ENCODE measurements at regions not wholly inside any gene's neighbourhood (a gene's known extent, or its start where the extent isn't known, plus 50 kb on each side); places are given as distances from the start of the nearest gene placed in this dataset.
A peak's percentile ranks its signal among the peaks of the same experiment; 100 is the strongest.

DNA sequence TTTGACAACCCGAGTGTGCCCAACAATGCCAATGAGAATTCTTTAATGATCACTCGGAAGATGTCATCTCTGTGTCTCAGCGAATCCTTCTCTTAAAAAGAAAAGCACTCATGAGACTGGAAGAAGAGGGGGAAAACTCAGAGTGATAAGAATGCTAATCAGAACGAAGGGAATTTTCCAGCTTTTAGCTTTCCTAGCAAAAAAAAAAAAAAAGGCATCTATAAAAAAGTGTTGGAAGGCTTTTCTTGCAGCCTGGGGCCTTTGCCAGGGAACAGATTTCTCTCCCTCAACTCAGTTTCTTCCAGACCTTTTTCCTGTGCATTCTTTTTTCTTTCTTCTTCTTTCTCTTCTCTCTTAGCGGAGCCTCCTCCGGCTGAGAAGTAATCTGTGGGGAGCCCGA lies 80.5 kb upstream of the NEO1 start:
- TF ChIP-seq, protein P1, sequence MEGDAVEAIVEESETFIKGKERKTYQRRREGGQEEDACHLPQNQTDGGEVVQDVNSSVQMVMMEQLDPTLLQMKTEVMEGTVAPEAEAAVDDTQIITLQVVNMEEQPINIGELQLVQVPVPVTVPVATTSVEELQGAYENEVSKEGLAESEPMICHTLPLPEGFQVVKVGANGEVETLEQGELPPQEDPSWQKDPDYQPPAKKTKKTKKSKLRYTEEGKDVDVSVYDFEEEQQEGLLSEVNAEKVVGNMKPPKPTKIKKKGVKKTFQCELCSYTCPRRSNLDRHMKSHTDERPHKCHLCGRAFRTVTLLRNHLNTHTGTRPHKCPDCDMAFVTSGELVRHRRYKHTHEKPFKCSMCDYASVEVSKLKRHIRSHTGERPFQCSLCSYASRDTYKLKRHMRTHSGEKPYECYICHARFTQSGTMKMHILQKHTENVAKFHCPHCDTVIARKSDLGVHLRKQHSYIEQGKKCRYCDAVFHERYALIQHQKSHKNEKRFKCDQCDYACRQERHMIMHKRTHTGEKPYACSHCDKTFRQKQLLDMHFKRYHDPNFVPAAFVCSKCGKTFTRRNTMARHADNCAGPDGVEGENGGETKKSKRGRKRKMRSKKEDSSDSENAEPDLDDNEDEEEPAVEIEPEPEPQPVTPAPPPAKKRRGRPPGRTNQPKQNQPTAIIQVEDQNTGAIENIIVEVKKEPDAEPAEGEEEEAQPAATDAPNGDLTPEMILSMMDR (conservative IDR thresholded peaks at IDR 0.05): no peak
- H3K4me3 Mint-ChIP-seq: peak overlapping the region; percentile 48
- H3K9me3 Mint-ChIP-seq: no peaks in the 10 kb centered on the region
- H3K27ac Mint-ChIP-seq: peak overlapping the region; percentile 25
- DNase-seq (ENCODE audit: extremely low spot score, unreplicated experiment): no peak
- no peaks in the 10 kb centered on the region for H3K36me3 Mint-ChIP-seq
- no peaks in the 10 kb centered on the region for H3K27me3 Mint-ChIP-seq
- peaks cover 41% of the 10 kb centered on the region for H3K4me1 Mint-ChIP-seq (ENCODE audit: unreplicated experiment)

DNA sequence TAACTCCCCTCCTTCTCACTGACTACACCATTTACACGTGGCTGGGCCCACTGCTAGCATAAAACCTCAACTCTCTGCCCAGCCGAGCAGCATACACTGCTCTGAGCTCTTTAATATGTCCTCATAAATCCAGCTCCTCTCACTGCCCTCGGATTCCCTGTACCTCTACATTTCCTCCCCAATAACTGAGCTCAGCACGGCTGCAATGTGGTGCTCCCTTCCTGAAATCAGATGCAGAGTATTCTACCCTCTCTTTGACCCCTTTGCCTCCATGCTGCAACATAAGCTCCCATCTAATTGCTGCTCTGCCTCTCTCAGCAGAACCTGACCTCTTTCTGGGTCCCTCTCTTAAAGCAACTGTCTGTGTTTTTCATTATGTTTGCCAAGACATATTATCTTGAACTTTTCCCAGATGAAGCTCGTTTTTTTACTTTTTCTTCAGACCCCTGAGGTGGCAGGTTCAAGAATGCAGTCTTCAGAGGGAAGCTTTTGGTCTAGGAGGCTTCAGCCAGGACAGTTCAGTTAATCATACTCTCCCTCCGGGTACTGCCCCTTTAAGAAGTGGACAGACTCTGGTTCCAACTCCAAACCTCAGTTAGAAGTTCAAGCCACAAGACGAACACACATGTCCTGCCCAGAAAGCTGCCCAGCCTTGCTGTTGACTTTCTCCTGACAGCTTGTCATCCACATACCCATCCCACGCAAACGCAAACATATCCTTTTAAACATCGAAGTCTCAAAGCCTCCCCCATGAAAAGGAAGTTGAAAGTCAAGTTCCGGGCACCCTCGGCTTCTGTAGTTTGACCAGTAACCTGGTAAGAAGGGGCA lies 81.1 kb upstream of the NEO1 start:
- no peaks in the 10 kb centered on the region for H3K9me3 Mint-ChIP-seq
- H3K36me3 Mint-ChIP-seq: no peaks in the 10 kb centered on the region
- H3K27me3 Mint-ChIP-seq: no peaks in the 10 kb centered on the region
- H3K27ac Mint-ChIP-seq: peak overlapping the region; percentile 25
- peaks cover 41% of the 10 kb centered on the region for H3K4me1 Mint-ChIP-seq (ENCODE audit: unreplicated experiment)
- no peak for DNase-seq (ENCODE audit: extremely low spot score, unreplicated experiment)
- peak overlapping the region; percentile 48 for H3K4me3 Mint-ChIP-seq
- TF ChIP-seq, protein P1 (conservative IDR thresholded peaks at IDR 0.05): no peak

DNA sequence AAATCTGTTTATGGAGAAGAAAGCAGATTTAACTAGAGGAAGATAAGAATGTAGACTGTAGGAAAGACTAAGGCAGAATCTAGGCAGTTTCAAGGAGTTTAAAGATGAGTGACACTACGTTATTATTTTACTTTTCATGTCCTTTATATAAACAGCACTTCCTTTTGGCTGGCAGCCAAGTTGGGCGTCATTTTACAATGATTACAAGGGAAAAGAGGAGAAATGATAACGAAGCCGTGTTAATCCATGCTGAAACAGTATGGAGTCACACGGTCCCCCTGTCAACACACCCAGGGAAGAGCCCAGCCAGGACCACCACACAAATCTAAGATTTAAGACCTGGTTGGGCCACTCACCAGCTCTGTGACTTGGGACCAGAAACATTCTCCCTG lies 83.7 kb upstream of the NEO1 start:
- H3K27me3 Mint-ChIP-seq: no peaks in the 10 kb centered on the region
- H3K4me1 Mint-ChIP-seq (ENCODE audit: unreplicated experiment): peaks cover 41% of the 10 kb centered on the region
- TF ChIP-seq, protein P1 (conservative IDR thresholded peaks at IDR 0.05): no peak
- no peak overlapping the region for H3K4me3 Mint-ChIP-seq
- no peak for DNase-seq (ENCODE audit: extremely low spot score, unreplicated experiment)
- H3K9me3 Mint-ChIP-seq: peaks cover 8% of the 10 kb centered on the region
- H3K27ac Mint-ChIP-seq: no peak overlapping the region
- H3K36me3 Mint-ChIP-seq: no peaks in the 10 kb centered on the region

DNA sequence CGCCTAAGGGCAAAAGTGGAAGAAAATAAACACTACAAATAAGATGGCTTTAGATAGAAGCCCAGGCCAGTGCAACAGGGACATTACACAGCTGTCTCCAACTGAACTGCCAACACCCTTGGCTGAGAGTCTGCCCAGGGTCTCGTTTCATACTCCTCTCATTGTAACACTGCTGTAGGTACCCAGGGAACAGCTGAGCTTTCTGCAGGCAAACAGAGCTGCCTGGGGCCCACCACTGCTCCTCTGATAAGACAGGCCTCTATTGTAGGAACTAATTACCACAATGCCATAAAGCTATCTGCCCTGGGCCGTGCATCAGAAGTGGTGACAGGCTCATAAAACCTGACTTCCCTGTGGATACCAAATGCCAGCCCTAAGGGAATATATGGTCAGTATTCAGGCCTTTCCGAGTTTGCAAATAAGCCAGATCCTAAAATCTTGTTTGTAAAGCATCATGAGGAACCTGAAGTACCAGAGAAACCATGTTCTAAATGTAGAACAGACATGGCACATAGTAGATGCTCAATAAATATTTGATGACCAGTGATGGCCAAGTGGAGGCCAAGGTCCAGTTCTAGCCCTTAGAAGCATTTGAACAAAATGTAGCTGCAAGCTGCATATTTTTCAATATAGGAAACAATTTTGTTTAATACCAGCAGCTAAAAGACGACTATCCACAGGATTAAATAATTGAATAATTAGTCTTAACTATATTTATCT lies 84.3 kb upstream of the NEO1 start:
- no peaks in the 10 kb centered on the region for H3K27me3 Mint-ChIP-seq
- peaks cover 41% of the 10 kb centered on the region for H3K4me1 Mint-ChIP-seq (ENCODE audit: unreplicated experiment)
- no peak overlapping the region for H3K27ac Mint-ChIP-seq
- TF ChIP-seq, protein P1 (conservative IDR thresholded peaks at IDR 0.05): no peak
- DNase-seq (ENCODE audit: extremely low spot score, unreplicated experiment): no peak
- peaks cover 9% of the 10 kb centered on the region for H3K9me3 Mint-ChIP-seq
- H3K36me3 Mint-ChIP-seq: no peaks in the 10 kb centered on the region
- no peak overlapping the region for H3K4me3 Mint-ChIP-seq

DNA sequence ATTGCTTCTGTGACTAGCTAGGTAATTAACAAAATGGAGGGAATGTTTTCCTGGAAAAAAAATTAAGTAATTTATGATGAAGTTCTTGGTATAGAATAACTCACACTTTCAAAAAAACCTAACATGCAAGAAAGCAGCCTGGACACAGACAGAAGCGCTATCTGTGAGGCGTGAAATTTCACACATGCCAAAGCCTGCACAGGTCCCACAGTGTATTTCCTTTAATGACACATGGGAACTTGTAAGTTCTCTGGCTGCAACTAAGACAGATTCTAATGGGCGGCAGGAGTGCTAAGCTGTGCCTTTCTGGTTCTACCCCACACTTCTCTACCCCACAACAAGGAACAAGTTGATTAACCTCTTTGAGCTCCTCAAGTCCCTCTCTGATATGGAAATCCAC lies 84.9 kb upstream of the NEO1 start:
- H3K27ac Mint-ChIP-seq: no peak overlapping the region
- TF ChIP-seq, protein P1 (conservative IDR thresholded peaks at IDR 0.05): no peak
- peaks cover 9% of the 10 kb centered on the region for H3K9me3 Mint-ChIP-seq
- H3K36me3 Mint-ChIP-seq: no peaks in the 10 kb centered on the region
- no peak for DNase-seq (ENCODE audit: extremely low spot score, unreplicated experiment)
- H3K4me3 Mint-ChIP-seq: no peak overlapping the region
- H3K4me1 Mint-ChIP-seq (ENCODE audit: unreplicated experiment): peaks cover 39% of the 10 kb centered on the region
- no peaks in the 10 kb centered on the region for H3K27me3 Mint-ChIP-seq
